GM19372 (cell line): ENCODE measurements at regions not wholly inside any gene's neighbourhood (a gene's known extent, or its start where the extent isn't known, plus 50 kb on each side); places are given as distances from the start of the nearest gene placed in this dataset.

Experiments
- ATAC-seq: cut with Tn5 transposase; IDR thresholded peaks from one replicate; pipeline ENCODE4 v1.9.1; 2021; ENCODE audit warnings: mild to moderate bottlenecking, low read depth, moderate library complexity; ENCODE audit not compliant: unreplicated experiment

GRCh38 chr2:160862226-160862625 lies 298.0 kb upstream of the TANK start:
- no peak for ATAC-seq

DNA sequence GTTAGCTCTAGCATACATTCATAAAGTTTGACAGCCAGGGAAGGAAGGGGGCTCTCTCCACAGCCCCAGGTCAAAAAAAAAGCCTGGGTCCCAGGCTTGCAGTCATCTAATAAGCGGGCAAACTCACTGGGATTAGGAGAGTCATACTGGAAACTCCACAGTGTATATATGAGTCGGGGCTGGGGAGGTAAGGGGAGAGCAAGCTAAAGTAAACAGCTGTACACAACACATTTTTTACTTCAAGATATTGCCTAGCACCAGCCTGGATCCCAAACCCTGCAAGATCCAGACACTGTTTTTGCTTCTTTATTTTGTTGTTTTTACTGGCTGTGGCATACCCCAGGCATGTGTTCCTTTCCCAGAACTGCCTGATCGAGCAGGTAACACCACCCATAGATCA lies 291.3 kb upstream of the TANK start:
- no peak for ATAC-seq

- no peak for ATAC-seq
Measured at GRCh38 chr2:160869411-160869810, 290.8 kb upstream of the TANK start.

GRCh38 chr2:160870729-160871465 lies 289.3 kb upstream of the TANK start:
- no peak for ATAC-seq

DNA sequence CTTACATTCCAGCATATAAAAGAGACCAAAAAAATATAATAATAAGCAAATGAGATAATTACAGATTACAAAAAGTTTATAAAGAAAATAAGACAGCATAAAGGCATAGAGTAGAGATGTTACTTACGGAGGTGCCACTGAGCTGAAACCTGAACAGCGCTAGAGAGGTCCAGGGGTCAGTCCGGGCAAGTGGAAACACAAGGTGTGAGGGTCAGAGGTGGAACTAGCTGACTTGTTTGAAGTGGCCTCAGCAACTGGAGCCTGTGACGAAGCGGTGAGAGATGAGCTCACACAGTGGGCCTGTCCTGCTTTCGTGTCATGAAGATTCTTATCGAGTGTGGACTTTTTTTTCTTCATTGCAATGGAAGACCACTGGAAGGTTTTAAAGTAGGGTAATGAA lies 288.3 kb upstream of the TANK start:
- no peak for ATAC-seq

GRCh38 chr2:160876029-160876428 lies 284.2 kb upstream of the TANK start:
- no peak for ATAC-seq

DNA sequence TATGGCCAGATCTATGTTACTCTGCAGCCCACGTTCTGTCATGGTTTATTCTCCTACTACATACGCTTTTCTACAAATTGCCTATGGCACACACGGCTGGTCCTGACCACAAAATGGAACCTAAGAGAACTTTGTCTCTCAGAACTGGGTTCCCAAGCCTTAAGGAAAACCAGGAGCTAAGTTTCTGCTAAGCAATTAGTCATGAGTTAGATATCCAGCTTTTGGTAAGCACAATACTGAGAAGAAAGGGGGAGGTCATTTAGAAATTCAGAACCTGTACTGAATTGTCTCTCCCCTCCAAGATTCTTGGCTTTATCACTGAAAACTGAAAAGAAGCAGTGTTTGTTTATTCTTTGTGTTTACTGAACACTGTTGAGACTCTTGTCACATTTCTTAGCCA lies 283.5 kb upstream of the TANK start:
- no peak for ATAC-seq

DNA sequence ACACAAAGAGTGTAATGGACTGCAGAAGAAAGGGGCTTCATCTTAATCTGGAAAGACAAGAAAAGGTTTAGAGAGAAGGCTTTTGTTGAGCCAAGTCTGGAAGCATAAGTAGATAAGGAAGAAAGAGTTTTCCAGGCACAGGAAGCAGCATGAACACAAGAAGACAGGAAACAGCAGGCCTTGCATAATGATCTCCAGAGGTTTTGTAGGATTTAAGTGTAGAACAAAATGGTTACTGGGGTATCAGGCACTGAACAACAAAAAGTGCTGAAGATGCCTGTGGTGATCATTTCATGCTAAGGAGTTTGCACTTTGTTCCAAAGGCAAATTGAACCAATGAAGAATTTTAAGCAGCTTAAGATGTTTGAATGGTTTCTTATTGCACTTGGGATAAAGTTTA lies 281.6 kb upstream of the TANK start:
- ATAC-seq, result no peak

GRCh38 chr2:160882906-160883305 lies 277.3 kb upstream of the TANK start:
- no peak for ATAC-seq

DNA sequence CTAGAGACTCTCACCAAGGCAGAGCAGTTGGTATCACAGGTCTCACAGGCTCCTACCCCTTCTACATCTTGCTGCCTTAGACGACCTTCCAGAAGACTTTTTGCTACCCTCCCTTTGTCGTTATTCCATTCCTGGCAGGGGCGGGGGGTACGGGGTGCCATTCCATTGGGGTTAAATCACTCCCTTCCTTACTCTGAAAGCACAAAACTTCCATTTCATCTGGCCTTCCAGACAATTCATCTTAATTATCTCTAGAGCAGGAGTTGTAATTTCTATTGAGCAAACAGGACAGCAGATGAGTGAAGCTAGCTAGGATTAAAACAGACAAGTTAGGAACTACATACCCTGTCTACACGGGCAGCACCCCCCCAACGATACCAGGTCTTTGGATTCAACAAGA lies 276.2 kb upstream of the TANK start:
- ATAC-seq, result no peak

DNA sequence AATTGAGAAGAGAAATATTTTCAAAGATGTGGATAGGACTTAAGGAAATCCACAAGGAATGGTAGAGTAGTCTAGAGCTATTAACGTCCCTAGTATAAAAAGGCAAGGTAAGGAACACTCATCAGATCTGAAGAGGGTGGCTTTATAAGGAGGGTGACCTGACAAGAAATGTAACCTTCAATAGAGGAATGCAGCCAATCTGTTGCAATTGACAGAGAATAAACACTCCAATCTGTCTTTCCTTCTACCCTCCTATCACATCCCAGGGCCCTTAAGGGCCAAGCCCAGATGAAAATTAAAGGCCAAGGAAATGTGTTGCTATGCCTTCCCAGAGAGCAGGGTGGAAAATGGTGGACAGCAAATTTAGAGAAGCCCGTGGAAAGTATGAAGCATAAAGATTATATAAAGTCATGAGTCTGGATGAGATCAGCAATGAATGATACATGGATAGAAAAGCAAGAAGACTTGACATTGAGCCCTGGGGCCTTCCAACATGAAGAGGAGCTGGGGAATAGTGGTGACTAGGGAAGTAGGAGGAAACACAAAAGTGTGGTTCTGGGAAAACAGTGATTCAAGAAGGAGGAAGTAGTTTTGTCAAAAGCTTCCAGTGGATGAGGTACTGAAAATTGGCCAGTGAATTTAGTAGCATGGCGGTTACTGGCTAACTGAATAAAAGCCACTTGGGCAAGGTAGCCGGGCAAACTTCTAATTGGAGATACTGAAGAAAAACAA lies 270.6 kb upstream of the TANK start:
- no peak for ATAC-seq

DNA sequence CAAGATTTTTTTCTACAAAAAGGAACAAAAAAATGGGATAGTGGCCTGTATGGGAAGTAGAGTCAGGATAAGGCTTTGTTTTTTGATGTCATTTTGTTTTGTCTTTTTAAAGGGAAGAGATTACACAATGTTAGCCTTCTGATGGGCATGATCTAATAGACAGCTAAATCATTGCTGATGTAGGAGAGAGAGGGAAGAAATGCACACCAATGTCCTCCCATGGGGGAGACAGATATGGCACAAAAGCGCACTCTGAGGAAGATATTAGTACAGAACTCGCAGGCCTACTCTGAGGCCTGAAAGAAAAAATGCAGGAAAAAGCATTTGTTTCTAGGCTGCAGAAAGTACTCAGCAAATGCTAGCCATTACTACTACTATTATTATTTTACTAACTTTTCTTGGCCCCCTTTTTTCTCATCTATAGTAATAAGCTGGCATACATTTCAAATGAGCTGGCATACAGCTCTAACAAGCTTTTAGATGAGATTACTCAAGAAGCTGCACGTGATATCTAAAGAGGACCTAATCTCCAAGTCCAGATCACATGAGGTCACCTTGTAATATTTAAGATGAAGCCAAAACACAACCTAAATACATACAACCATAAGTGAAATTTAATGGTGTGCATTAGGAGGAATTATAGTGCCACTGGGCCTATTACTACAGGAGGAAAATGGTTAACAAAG lies 269.4 kb upstream of the TANK start:
- no peak for ATAC-seq

DNA sequence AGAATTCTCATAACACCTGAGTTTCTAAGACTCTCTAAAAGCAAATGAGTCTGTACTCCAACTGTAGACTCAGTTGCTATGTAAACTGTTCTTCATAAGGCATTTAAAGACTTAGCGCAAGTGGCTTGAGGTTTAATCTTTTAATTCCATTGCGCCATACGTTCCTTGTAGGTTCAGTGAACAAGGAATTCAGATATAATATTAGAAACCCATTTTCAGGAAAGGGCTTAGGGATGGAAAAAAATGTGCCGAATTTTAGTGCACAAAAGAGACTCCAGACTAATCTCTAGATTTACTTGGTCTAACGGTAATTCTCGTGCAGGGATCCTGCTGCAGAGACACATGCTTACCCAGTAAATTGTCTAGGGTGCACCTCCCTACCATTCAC lies 268.9 kb upstream of the TANK start:
- no peak for ATAC-seq

- ATAC-seq, result no peak
Measured at GRCh38 chr2:160892204-160892603, 268.0 kb upstream of the TANK start.

GRCh38 chr2:160893581-160893980 lies 266.6 kb upstream of the TANK start:
- no peak for ATAC-seq

- no peak for ATAC-seq
Measured at GRCh38 chr2:160898581-160899307, 261.5 kb upstream of the TANK start.

GRCh38 chr2:160901613-160902012 lies 258.6 kb upstream of the TANK start:
- no peak for ATAC-seq

DNA sequence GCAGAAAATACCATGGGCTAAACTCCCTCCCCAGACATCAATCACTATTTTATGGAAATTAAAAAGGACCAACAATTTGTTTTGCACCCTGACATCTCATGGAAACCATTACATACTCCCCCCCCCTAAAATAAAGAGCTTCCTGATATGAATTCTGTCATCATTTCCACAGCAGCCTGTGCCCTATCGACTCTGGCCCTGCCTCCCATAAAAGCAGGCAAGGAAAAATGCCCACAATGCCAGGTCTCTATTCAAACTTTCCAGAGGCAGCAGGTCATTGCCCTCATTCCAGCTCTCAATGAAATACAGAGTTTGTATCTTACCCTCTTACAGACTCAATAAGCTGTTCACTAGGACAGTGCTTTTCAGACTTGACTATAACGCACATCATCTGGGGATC lies 254.4 kb upstream of the TANK start:
- no peak for ATAC-seq

- no peak for ATAC-seq
Measured at GRCh38 chr2:160906878-160907277, 253.3 kb upstream of the TANK start.

DNA sequence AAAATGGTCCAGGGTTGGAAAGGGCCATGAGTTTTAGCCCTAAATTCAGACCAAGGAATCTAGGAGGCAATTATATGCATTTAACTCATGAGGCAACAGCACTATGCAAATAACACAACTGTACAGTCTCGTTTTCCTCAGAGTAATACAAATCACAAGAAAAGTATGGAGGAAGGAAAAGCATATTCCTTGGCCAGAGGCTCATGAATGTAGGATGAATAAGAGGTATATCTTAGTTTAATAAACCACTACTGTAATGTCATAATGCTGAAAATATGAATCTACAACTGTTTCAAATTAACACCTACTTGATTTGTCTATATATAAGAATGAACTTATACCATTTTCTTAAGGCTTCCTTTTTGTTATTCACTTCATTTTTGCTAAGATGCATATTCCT lies 252.5 kb upstream of the TANK start:
- ATAC-seq, result no peak

GRCh38 chr2:160908157-160908556 lies 252.1 kb upstream of the TANK start:
- no peak for ATAC-seq
